Kidney tubule cell (primary cell): ENCODE measurements at regions not wholly inside any gene's neighbourhood (a gene's known extent, or its start where the extent isn't known, plus 50 kb on each side); places are given as distances from the start of the nearest gene placed in this dataset.

Source experiments
- DNase-seq: peaks from one replicate; pipeline ENCODE4 v3.0.0-alpha.2; 2018; ENCODE audit warnings: low spot score

DNA sequence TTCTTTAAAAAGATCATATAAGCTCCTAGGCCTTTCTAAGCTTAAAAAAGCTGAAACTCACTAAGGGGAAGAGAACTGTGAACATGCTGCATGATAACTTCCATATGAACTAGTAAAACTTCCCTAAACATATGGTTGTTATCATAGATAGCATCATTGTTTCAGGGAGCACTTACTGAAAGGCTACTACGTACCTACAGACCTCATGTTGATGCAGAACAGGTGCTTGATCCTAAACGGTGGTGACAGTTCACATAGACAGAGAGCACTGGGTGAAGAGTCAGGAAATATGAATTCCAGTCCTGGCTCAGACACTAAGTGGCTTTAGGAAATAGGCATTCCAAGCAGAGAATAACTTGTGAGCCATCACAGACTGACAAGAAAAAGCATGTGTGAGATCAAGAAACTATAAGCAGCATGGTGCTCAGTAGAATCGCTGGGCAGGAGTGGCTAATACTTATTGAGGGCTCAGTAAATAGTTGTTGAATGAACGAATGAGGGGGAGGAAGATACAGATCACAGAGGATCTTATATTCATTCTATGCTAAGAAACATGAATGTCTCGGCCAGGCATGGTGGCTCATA lies 78.4 kb upstream of the NUDT4 start:
- no peak for DNase-seq

DNA sequence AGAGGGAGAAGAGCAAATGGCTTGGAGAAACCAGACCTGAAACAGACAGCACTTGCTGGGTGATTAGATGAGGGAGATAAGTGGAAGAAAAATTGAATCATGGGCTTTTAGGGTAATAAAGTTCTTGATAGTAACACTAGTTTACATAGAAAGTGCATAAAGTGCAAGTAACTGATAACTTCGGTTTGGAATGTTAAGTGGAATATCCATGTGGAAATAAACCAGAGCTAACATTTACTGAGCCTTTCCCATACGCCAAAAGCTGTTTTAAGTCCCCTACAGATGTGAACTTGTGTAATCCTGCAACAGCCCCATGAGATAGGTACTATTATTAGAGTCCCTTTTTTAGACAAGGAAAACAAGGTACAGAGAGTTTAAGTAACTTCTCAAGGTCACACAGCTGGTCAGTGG lies 77.1 kb upstream of the NUDT4 start:
- no peak for DNase-seq

DNA sequence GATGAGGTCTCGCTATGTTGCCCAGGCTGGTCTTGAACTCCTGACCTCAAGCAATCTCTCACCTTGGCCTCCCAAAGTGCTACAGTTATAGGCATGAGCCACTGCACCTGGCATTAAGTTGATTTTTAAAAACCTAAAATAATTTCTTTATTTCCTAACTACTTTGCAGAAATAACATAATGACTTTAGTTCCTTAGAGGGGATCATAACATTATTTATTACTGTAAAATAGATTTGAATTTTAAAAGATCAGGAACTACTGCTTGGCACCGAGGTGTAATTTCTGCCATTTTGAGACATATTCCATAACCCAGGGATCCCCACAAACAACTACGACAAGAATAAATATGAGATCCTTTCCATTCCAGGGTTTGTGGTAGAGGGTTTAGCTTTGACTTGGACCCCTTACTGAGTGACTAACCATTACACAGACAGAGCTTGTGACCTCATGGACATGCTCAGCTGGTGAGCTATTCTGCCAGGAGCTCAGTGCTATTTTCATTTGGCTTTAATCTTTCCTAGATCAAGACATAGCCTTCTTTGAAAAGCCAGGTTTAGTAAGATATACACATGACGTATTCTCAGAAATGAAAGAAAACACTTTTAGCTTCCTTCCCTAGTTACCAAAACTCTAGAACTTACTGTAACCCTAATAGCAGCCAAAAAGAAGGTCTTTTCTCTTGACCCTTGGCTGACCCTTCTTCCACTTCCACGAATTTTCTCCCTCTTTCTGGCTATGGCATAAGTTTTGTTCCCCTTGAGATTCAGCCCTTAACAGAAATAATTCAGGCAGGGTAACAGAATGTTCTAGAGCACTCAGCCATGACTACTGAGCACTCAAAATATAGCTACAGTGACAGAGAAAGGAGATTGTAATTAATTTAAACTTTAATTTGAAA lies 75.1 kb upstream of the NUDT4 start:
- DNase-seq: peak; percentile 74

DNA sequence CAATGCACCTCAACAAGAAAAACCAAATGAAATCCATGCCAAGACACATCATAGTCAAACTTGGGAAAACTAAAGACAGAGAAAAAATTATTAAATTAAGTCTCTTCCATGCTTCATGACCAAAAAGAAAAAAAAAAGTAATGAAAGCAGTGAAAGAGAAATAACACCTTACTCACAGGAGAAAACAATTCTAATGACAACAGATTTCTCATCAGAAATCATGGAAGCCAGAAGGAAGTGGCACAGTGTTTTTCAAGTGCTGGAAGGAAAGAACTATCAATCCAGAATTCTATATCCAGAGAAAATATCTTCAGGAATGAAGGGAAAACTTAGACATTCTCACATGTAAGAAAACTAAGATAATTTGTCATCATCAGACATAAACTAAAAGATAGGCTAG lies 71.1 kb upstream of the NUDT4 start:
- DNase-seq: no peak

DNA sequence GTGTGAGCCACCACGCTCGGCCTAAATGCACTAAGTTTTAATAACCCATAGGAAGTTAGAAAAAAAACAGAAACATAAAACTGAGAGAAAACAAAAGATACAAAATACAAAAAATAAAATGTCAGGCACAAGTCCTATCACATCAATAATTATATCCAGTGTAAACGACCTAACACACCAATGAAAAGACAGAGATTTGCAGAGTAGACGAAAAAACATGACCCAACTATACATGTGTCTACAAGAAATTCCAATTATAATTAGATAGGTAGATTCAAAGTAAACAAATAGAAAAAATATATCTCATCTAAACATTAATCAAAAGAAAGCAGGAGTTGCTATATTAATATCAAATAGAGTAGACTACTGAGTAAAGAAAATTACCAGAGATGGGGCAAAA lies 69.4 kb upstream of the NUDT4 start:
- DNase-seq: no peak

DNA sequence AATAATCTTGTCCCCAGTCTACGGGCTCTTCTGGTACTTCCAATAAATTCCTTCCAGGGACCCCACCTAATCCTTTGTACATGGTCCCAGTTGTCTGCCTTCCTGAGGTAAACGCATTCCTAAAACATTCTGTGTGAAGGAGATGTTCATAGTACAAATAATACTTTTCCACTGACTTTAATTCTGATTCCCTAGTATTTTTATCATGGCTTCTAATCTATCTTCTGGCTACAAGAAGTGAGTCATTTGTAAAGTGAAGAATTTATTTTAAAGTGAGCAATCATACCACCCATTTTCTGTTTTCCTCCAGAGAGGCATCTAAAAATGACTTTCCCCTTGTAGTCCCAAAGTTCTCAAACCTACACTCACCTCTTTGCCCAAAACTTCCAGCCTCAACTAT lies 65.9 kb upstream of the NUDT4 start:
- no peak for DNase-seq

DNA sequence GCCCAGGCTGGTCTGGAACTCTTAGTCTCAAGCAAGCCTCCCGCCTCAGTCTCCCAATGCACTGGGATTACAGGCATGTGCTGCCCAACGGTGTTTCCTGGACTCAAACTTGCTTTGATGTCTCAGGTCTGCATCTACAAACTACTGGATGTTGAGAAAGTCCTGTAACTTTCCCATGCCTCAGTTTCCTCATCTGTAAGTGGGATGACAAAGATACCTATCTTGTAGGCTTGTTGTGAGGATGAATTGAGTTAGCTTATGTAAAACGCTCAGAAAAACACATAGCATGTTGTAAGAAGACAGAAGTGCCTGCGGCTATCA lies 63.6 kb upstream of the NUDT4 start:
- no peak for DNase-seq

DNA sequence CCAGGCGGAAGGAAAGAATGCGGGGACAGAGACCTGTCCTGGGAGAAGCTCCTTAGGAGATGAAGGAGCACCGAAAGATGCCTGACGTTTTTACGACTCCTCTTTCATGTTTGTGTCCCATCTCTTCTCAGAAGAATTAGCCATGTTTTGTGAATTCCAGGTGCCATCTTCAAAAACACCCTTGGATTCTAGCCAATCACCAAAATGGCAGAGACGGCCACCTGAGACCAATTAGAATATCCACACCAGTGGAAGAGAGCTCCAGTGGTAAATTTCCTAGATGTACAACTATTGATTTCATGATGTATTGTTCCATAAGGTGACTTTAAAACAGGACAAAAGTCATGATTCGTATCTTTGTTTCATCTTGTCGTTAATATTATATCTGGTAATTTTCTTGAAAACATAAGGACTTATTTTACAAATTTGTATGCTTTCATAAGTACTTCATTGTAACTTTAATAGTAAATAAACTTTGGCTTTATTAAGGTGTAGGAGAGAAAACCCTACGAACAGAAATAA lies 62.3 kb upstream of the NUDT4 start:
- DNase-seq: no peak

DNA sequence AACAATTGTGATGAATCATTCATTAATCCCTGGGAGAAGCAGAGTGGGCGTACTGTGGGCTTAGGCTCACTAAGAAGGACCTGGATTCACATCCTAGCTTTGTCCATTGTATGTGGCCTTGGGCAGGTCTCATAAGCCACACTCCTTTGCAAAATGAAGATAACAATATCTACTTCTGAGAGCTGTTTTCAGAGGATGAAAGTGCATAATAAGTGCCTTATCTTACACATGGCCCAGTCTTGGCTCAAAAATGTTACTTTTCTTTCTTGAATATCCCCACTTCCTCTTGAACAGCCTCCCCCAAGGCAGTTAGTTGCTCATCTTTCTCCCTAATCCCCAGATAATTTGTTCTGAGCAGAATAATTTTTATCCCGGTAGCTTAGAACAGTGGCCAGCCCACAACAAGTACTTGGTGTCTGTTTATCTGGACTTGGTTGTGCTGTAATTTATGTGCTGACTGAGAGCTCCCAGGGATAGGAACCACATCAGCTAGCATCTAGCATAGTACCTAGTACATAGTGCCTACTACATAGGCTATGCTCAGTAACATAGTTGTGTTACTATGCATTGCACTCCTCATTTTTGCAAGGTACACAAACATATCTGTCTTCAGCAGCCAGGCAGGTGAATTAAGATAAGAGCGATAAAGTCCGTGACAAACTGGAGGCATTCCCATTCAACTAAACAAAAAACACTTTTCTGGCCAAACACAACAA lies 61.7 kb upstream of the NUDT4 start:
- no peak for DNase-seq

DNA sequence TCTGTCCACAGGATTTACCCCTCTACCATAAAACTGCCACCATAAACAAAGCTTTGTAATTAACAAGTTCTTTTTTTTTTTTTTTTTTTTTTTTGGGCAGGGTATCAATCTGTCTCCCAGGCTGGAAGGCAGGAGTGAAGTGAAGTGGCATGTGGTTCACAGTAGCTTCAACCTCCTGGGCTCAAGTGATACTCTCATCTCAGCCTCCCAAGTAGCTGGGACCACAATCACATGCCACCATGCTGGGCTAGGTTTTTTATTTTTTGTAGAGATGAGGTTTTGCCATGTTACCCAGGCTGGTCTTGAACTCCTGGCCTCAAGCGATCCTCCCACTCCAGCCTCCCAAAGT lies 61.1 kb upstream of the NUDT4 start:
- DNase-seq: no peak

DNA sequence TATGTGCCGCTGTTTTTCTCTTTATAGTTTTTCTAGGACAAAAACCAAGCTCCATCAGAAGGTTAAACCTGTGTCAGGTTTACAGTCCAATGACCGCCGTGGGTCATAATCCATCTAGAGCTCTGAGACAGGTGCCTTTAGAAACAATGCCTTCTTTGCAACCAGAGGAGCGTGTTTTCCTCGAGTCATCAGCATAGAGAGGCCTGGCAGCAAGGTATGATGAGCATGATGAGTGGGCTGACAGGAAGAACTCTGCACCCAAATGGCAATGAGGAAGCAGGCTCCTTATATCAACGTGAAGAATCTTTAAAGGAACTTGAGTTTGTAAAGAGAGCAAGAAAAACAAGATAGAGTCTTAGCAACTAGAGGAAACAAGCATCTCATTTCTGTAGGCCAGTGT lies 60.5 kb upstream of the NUDT4 start:
- peak; percentile 83 for DNase-seq

DNA sequence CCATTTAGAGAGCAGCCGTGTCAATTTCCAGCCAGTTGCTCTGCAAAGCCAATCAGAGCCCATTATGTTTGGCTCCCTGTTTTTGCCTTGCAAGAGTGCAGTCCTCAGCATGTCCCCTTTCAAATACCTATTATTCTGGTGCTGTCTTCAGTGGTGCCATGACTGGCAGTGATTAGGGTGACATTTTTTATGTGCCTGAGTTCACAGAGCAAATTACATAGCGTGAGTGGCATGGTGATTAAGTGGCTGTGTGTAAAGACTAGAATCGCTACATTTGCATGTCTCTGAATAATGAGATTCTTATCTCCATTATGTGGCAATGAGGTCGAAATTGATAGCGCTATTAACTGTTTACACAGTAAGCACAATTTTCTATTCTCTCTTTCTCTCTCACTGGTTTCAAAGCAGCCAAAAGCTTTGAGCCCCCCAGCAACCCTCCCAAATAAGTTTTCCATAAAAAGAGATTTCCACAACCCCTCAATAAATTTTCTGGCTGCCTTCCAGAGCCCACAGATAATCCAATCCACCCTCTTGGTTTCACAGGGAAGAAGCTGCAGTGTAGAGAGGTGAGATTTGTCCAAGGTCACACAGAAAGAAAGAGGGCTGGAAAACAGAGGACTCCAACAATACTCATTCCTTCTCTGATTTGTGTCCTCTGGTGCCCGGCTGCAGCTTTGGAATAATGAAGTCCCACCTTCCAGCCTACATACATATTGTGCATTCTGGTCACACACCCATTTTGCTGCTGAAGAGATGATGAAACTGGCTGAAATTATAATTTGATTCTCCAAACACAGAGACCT lies 58.8 kb upstream of the NUDT4 start:
- no peak for DNase-seq

DNA sequence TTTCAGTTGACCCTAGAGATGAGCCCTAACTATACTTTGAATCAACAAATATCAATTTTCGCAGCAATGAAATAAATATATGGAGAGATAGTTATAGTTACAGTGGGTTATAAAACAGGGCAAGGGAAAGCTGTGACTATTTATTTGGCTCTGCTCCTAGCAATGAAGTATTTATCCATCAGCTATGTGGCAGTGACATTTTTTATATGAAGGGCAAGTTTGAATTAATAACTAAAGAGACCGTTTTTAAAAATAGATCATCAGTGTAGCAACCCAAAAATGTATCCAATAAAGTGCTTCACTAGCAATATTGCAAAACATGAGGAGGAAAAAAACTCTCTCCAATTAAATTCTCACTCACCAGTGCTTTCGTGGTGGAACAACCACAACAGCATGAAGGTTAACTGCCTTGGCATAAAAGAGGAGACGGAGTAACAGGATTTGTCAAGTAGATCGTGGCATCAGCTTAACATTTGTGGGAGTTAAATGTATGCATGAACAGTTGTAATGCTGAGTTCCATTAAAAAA lies 58.1 kb upstream of the NUDT4 start:
- no peak for DNase-seq

DNA sequence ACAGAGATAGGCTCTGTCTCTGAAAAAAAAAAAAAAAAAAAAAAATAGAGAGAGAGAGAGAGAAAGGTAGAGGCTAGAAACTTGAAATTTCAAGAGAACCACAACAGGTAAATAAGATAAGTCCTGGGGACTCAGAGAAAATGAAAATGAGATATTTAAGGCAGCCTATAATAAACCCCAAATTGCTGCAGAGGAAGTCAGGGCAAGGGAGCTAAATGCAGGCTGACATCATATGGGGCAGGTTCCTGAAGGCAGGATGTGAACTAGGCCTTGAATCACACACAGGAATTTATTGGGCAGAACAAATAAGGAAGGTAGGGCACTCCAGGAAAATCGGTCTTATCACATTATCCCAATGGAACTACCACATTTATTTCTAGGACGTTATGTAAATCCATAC lies 54.9 kb upstream of the NUDT4 start:
- DNase-seq: peak; percentile 85

DNA sequence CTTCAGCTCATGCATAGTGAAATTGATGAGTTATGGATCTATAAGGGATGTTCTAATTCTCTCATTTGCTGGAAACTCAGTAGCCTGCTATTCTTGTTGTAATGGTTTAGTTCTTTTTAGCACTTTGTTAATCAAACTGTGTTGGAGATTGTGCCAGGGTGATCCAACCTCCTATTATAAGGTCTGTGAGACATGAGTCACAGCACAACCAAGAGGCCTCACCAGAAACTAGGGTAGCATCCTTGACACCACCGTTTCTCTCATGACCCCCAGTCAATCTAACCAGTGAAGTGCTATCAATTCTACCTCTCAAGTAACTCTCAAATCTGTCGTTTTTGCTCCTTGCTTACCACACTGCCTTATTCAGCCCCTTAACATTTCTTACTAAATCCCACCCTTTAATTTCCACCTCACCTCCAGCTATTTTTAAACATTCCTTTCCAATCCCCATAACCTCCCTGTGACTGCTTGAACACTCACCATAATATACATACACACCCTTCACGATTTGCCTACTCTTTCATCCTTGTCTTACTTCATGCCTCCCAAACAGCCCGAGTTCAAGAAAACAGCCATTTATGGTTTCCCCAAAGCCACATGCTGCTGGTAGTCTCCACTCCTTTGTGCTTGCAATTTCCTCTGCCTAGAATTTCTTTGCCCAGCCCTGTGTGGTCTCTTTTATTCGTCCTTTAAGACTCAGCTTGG lies 53.9 kb upstream of the NUDT4 start:
- peak; percentile 42 for DNase-seq

DNA sequence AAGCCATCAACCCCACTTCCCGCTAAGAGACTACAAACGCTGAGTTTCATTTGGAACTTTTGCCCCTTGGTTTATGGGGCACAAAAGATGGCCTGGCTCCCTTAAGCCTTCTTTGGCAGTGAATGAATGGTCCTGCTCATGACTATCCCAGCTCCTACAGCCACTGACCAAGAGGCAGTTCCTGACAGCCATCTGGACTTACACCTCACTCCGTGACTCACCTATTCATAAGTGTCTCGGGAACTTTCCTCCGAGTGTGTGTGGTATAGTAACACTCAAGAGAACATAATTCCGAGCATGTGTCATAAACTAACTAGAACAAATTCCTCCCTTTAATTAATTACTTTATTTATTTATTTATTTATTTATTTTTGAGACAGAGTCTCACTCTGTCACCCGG lies 51.9 kb upstream of the NUDT4 start:
- peak; percentile 88 for DNase-seq
